ENCODE measurements at regions not wholly inside any gene's neighbourhood (a gene's known extent, or its start where the extent isn't known, plus 50 kb on each side); places are given as distances from the start of the nearest gene placed in this dataset.

DNA sequence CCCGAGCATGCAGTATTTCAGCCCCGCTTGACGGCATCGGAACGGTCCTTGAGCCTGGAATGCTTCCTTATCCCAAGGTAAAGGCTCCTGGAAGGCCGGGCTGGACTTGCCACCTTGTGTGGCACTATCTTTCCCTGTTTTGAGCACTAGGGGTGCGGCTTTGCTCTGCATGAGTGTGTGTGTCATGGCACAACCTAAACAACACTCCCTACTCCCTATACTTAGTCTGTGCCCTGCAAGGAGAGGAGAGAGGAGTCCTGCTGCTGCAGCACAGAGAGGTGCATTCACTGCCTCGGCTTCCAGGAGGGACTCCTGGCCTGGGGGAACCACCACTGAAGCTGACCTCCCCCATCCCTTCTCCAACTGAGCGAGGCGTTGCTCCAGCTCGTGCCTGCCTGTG lies 60.4 kb upstream of the BACE2 start:
- no peak for DNase-seq
- Histone ChIP-seq H3K9me3 (no peaks in the 10 kb centered on the region), H3K27me3 (peaks cover 0 to 39% of the 10 kb centered on the region in 2 donors), H3K4me3 (no peak overlapping the region), H3K36me3 (no peaks in the 10 kb centered on the region), H3K27ac (no peak overlapping the region), H3K4me1 (peaks cover 0 to under 1% (median 0%) of the 10 kb centered on the region in 4 donors)
- TF ChIP-seq, protein P1, sequence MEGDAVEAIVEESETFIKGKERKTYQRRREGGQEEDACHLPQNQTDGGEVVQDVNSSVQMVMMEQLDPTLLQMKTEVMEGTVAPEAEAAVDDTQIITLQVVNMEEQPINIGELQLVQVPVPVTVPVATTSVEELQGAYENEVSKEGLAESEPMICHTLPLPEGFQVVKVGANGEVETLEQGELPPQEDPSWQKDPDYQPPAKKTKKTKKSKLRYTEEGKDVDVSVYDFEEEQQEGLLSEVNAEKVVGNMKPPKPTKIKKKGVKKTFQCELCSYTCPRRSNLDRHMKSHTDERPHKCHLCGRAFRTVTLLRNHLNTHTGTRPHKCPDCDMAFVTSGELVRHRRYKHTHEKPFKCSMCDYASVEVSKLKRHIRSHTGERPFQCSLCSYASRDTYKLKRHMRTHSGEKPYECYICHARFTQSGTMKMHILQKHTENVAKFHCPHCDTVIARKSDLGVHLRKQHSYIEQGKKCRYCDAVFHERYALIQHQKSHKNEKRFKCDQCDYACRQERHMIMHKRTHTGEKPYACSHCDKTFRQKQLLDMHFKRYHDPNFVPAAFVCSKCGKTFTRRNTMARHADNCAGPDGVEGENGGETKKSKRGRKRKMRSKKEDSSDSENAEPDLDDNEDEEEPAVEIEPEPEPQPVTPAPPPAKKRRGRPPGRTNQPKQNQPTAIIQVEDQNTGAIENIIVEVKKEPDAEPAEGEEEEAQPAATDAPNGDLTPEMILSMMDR (IDR thresholded peaks at IDR 0.05): no peak
- intact Hi-C loops (cut with DNase I; ENCODE audit: low total_unique reads): no loop called here

DNA sequence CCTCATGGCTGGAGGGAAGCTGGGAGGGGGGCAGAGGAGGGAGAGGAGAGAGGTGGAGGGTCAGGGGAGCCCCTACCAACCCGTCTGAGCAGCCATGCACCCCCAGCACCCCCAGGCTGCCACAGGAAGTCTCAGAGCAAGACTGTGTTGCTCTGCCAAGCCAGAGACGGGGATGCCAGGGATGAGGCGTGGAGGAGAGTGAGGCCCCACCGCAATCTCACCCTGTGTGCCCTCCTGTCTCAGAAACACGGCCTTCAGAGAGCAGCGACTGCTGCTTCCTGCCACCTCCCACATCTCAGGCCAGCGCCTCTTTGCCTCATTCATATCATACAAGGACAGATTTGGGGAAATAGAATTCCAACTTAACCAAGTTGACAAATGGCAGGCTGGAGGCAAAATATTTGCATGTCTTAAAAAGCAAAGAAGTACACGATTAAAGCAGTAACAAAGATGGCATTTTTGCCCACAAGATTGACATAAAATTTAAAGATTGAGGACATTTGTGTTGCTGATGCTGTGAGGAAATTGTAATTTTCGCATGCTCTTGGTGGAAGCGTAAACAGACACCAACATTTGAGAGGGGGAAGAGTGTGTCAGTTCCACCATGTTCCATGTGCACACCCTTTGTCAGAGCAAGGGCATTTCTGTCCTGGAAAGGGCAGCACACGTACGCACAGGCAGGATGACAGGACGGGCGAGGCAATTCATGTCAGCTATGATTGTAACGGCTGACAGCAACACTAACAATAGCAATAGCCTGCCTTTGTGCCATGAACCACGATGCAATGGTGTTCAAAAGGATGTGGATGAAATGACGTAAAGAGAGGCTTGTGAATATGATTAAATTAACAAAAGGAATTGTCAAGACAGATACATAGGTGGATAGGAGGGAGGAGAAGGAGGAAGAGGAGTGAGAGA lies 59.0 kb upstream of the BACE2 start:
- no peaks in the 10 kb centered on the region for H3K36me3 ChIP-seq
- no peak for DNase-seq
- H3K27me3 ChIP-seq: peaks cover 0 to 36% of the 10 kb centered on the region in 2 donors
- intact Hi-C loops (cut with DNase I; ENCODE audit: low total_unique reads): no loop called here
- no peak overlapping the region for H3K4me3 ChIP-seq
- TF ChIP-seq, protein P1 (IDR thresholded peaks at IDR 0.05): no peak
- peaks cover 0 to 13% (median 8%) of the 10 kb centered on the region in 4 donors for H3K4me1 ChIP-seq
- no peak overlapping the region for H3K27ac ChIP-seq
- no peaks in the 10 kb centered on the region for H3K9me3 ChIP-seq

DNA sequence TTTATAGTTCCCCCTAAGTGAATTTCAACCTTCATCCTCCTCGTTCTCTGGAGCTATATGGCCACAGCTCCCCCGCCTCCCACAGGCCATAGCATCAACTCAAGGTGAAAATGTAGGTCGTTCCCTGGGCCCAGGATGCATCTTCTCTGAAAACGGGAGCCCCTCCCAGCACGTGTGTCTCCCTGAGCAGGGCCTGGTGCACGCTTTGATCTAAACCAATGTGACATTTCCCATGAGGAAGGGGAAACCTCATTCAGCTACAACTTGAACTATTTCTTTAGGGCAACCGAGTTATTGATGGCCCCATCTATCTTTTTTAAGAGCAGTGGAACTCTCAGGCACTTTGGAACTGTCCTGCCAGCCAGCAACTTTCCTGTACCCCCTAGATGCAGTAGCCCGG lies 57.8 kb upstream of the BACE2 start:
- TF ChIP-seq, protein P1 (IDR thresholded peaks at IDR 0.05): no peak
- no peak for DNase-seq
- Histone ChIP-seq H3K36me3 (no peaks in the 10 kb centered on the region), H3K4me1 (peaks cover 0 to 13% (median 8%) of the 10 kb centered on the region in 4 donors), H3K9me3 (no peaks in the 10 kb centered on the region), H3K27ac (no peak overlapping the region), H3K27me3 (peaks cover 0 to 26% of the 10 kb centered on the region in 2 donors), H3K4me3 (no peak overlapping the region)
- intact Hi-C loops (cut with DNase I; ENCODE audit: low total_unique reads): no loop called here

DNA sequence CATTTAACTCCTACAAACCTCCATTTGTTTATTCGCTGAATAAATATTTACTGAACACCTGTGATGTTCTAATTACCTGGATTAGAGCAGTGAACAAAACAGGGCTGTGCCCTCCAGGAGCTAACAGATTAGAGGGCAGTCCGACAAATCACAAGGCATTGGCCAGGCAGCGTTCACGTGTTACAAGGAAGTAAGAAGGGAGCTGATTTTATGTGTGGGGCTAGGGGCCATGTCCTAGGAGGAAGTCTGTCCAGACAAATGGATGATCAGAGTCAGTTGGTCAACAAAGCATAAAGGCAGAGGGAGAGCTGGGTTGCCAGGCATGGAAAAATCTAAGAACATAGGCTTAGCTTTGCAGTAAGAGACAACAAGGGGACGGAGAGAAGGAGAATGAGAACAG lies 57.3 kb upstream of the BACE2 start:
- Histone ChIP-seq H3K4me1 (peaks cover 0 to 13% (median 8%) of the 10 kb centered on the region in 4 donors), H3K9me3 (no peaks in the 10 kb centered on the region)

DNA sequence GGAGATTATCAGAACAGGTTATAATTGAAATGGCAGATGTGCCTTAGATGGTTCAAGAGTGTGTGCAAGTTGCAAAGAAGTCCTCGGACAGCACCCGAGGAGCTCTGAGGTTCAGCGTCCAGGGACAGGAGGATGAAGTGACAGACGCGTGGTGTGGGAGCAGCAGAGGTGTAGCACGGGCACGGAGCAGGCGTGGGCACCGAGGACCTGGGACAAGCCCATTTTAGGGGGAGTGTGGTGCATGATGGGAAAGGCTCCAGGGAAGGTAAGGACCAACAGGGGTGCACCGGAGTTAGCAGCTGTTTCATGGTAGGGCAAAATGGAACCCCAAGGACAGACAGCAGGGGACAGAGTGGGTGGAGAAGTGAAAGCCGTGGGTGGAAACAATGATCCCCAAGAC lies 56.3 kb upstream of the BACE2 start:
- DNase-seq: no peak
- TF ChIP-seq, protein P1 (IDR thresholded peaks at IDR 0.05): no peak
- H3K4me3 ChIP-seq: no peak overlapping the region
- no peaks in the 10 kb centered on the region for H3K36me3 ChIP-seq
- intact Hi-C loops (cut with DNase I; ENCODE audit: low total_unique reads): no loop called here
- no peak overlapping the region for H3K27ac ChIP-seq
- H3K9me3 ChIP-seq: no peaks in the 10 kb centered on the region
- peaks cover 0 to 31% of the 10 kb centered on the region in 2 donors for H3K27me3 ChIP-seq
- peaks cover 0 to 13% (median 8%) of the 10 kb centered on the region in 4 donors for H3K4me1 ChIP-seq

More for the DNA sequence above, 57.3 kb upstream of the BACE2 start:
- no peak for DNase-seq
- TF ChIP-seq, protein P1 (IDR thresholded peaks at IDR 0.05): no peak
- no peak overlapping the region for H3K27ac ChIP-seq
- H3K27me3 ChIP-seq: peaks cover 0 to 26% of the 10 kb centered on the region in 2 donors
- H3K4me3 ChIP-seq: no peak overlapping the region
- intact Hi-C loops (cut with DNase I; ENCODE audit: low total_unique reads): no loop called here
- no peaks in the 10 kb centered on the region for H3K36me3 ChIP-seq
